Natural killer cell (primary cell): ENCODE measurements at regions not wholly inside any gene's neighbourhood (a gene's known extent, or its start where the extent isn't known, plus 50 kb on each side); places are given as distances from the start of the nearest gene placed in this dataset.

Experiments
- ATAC-seq, 3 donors: fragments of 150-1000 bp in 2 of 3; fragments of 200-7000 bp in 1 of 3; cut with Tn5 transposase; 1 replicate in 1 of 3; 2 replicates in 2 of 3; pipeline ENCODE4 v1.10.0; 2021; ENCODE audit warnings: mild to moderate bottlenecking in 2 of 3, moderate library complexity in 2 of 3
- DNase-seq, 2 donors: peaks; one replicate each; pipeline versions ENCODE4 v3.0.0 to v3.0.0-alpha.2; 2013 to 2021; ENCODE audit warnings: mixed read lengths in 1 of 2
- H3K27ac ChIP-seq: one replicate; pipeline ENCODE4 v1.5.1; 2013; ENCODE audit warnings: mild to moderate bottlenecking, low read length
- H3K27me3 ChIP-seq: one replicate; pipeline ENCODE4 v1.6.1; 2013; ENCODE audit warnings: low read length; ENCODE audit not compliant: control insufficient read depth, insufficient read depth
- H3K36me3 ChIP-seq: one replicate; pipeline ENCODE4 v1.6.1; 2013; ENCODE audit warnings: low read length; ENCODE audit not compliant: control insufficient read depth, insufficient read depth
- H3K4me1 ChIP-seq: one replicate; pipeline ENCODE4 v1.6.1; 2013; ENCODE audit warnings: low read length; ENCODE audit not compliant: control insufficient read depth, insufficient read depth
- H3K4me3 ChIP-seq: one replicate; pipeline ENCODE4 v1.5.1; 2013; ENCODE audit warnings: low read length
- H3K9me3 ChIP-seq: one replicate; pipeline ENCODE4 v1.6.1; 2013; ENCODE audit warnings: low read length; ENCODE audit not compliant: control insufficient read depth, insufficient read depth
- H3K27ac Mint-ChIP-seq, 2 donors: one replicate each; pipeline ENCODE4 v1.8.0; 2022; ENCODE audit warnings: mild to moderate bottlenecking in 2 of 2, mixed read lengths in 2 of 2, moderate library complexity in 1 of 2
- H3K27me3 Mint-ChIP-seq, 2 donors: one replicate each; pipeline ENCODE4 v1.8.0; 2022; ENCODE audit warnings: low read depth in 2 of 2, mixed read lengths in 2 of 2
- H3K36me3 Mint-ChIP-seq: one replicate; pipeline ENCODE4 v1.8.0; 2022; ENCODE audit warnings: mixed read lengths
- H3K4me1 Mint-ChIP-seq, 2 donors: one replicate each; pipeline ENCODE4 v1.8.0; 2022; ENCODE audit warnings: mixed read lengths in 2 of 2
- H3K4me3 Mint-ChIP-seq: one replicate; pipeline ENCODE4 v1.8.0; 2022; ENCODE audit warnings: mild to moderate bottlenecking, moderate library complexity, mixed read lengths
- H3K9me3 Mint-ChIP-seq, 2 donors: one replicate each; pipeline ENCODE4 v1.8.0; 2022; ENCODE audit warnings: mixed read lengths in 2 of 2
- CTCF ChIP-seq: fragments of 200-600 bp; IDR thresholded peaks from one replicate; pipeline ENCODE4 v1.8.0; 2022; ENCODE audit warnings: antibody characterized with exemption
- WGBS: methylation state at CpG from one replicate; pipeline ENCODE4 v1.1.7; 2013; ENCODE audit warnings: missing lambda C conversion rate; ENCODE audit not compliant: insufficient coverage; 5-methylcytosine and 5-hydroxymethylcytosine counted together
- intact Hi-C: fragments of 100-400 bp; cut with micrococcal nuclease; formaldehyde crosslinking; loops from one replicate; pipeline ENCODE4 v1.14.2; 2022

GRCh38 chr21:40990366-40990765 lies 143.4 kb upstream of the DSCAM start:
- Mint-ChIP-seq H3K9me3 (no peaks in the 10 kb centered on the region), H3K4me1 (no peaks in the 10 kb centered on the region), H3K27me3 (no peaks in the 10 kb centered on the region), H3K27ac (no peak overlapping the region), H3K36me3 (no peaks in the 10 kb centered on the region), H3K4me3 (no peak overlapping the region)
- no peaks in the 10 kb centered on the region for H3K4me1 ChIP-seq
- H3K4me3 ChIP-seq, result no peak overlapping the region
- H3K9me3 ChIP-seq, result no peaks in the 10 kb centered on the region
- 99% methylated on average over 2 of the region's 2 CpGs for WGBS
- peak in 1 of 3 donors; percentile 29 for ATAC-seq
- intact Hi-C loops, result no loop called here
- TF ChIP-seq CTCF, result no peak
- no peak overlapping the region for H3K27ac ChIP-seq
- no peaks in the 10 kb centered on the region for H3K36me3 ChIP-seq
- H3K27me3 ChIP-seq, result no peaks in the 10 kb centered on the region
- DNase-seq, result no peak

- H3K36me3 Mint-ChIP-seq, result no peaks in the 10 kb centered on the region
- H3K4me3 Mint-ChIP-seq, result no peak overlapping the region
- H3K27me3 ChIP-seq, result no peaks in the 10 kb centered on the region
- ATAC-seq (no peak), DNase-seq (no peak)
- no peaks in the 10 kb centered on the region for H3K36me3 ChIP-seq
- no peaks in the 10 kb centered on the region for H3K4me1 Mint-ChIP-seq
- H3K9me3 Mint-ChIP-seq, result peaks cover 4 to 5% of the 10 kb centered on the region in 2 donors
- H3K27ac Mint-ChIP-seq, result no peak overlapping the region
- intact Hi-C loops, result no loop called here
- no peak overlapping the region for H3K27ac ChIP-seq
- no peak overlapping the region for H3K4me3 ChIP-seq
- no peaks in the 10 kb centered on the region for H3K4me1 ChIP-seq
- peaks cover 6% of the 10 kb centered on the region for H3K9me3 ChIP-seq
- no peaks in the 10 kb centered on the region for H3K27me3 Mint-ChIP-seq
- TF ChIP-seq CTCF, result no peak
- 82% methylated on average over 3 of the region's 3 CpGs for WGBS
Observed at GRCh38 chr21:40997831-40998230, 150.9 kb upstream of the DSCAM start.

GRCh38 chr21:41000838-41001237 lies 153.9 kb upstream of the DSCAM start:
- Mint-ChIP-seq H3K36me3 (no peaks in the 10 kb centered on the region), H3K27ac (no peak overlapping the region), H3K9me3 (peaks cover 4 to 8% of the 10 kb centered on the region in 2 donors), H3K4me3 (no peak overlapping the region), H3K27me3 (no peaks in the 10 kb centered on the region), H3K4me1 (no peaks in the 10 kb centered on the region)
- ATAC-seq, result no peak
- intact Hi-C loops, result no loop called here
- WGBS, result no CpG with 5 or more reads among the region's 1 CpG
- H3K27me3 ChIP-seq, result no peaks in the 10 kb centered on the region
- DNase-seq, result no peak
- no peak overlapping the region for H3K27ac ChIP-seq
- H3K9me3 ChIP-seq, result peaks cover 9% of the 10 kb centered on the region
- no peak for TF ChIP-seq CTCF
- no peaks in the 10 kb centered on the region for H3K4me1 ChIP-seq
- H3K4me3 ChIP-seq, result no peak overlapping the region
- no peaks in the 10 kb centered on the region for H3K36me3 ChIP-seq

GRCh38 chr21:41006636-41007035 lies 159.7 kb upstream of the DSCAM start:
- WGBS, result 76% methylated on average over 6 of the region's 6 CpGs
- H3K9me3 ChIP-seq, result peaks cover 7% of the 10 kb centered on the region
- H3K27ac Mint-ChIP-seq, result no peak overlapping the region
- no peak overlapping the region for H3K4me3 Mint-ChIP-seq
- DNase-seq (no peak), ATAC-seq (no peak)
- H3K4me1 Mint-ChIP-seq, result no peaks in the 10 kb centered on the region
- H3K4me3 ChIP-seq, result no peak overlapping the region
- intact Hi-C loops, result no loop called here
- no peaks in the 10 kb centered on the region for H3K36me3 ChIP-seq
- no peak overlapping the region for H3K27ac ChIP-seq
- no peaks in the 10 kb centered on the region for H3K4me1 ChIP-seq
- no peak for TF ChIP-seq CTCF
- H3K27me3 Mint-ChIP-seq, result peaks cover 0 to 3% of the 10 kb centered on the region in 2 donors
- no peaks in the 10 kb centered on the region for H3K36me3 Mint-ChIP-seq
- H3K9me3 Mint-ChIP-seq, result peaks cover 0 to 3% of the 10 kb centered on the region in 2 donors
- H3K27me3 ChIP-seq, result no peaks in the 10 kb centered on the region
